NCI-H2029 (cell line): ENCODE measurements at regions not wholly inside any gene's neighbourhood (a gene's known extent, or its start where the extent isn't known, plus 50 kb on each side); places are given as distances from the start of the nearest gene placed in this dataset.

Experiments
- DNase-seq: peaks from one replicate; lab custom pipeline; 2025; lab: John Stamatoyannopoulos, UW

DNA sequence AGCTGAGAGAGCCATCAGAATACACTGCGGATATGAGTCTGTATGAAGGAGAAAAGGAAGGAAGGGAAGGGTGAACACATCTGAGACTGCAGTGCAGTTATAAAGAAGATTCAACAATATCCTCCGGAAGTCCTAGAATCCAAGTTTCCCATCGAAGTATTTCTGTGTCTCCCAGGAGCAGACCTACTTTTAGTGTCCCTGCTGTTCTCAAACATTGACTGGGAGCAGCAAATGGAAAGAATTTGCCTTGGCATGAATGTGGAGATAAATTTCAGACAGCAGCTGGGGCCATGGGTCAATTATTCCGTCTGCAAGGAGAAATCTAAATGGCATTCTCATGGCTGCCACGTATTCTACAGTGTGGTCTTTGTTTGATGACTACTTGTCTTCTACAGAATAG, 478.1 kb upstream of the SMC2 start:
- no peak for DNase-seq

DNA sequence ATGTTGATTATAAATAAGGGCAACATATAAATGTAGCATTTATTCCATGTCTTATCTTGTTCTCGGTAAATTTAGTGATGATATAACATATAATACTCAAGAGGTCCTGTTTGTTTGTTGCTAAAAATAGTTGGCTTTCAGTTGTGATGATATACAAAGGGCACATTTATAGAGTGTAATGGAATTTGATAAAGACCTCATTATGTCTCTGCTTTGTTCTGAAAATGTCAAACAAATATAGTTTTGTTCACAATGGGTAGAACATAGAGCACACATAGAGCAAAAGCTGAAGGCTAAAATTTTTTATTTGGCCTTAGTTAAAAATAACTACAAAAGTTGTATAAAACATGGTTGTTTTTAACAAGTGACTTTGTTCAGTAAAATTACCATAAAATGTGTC, 477.1 kb upstream of the SMC2 start:
- DNase-seq, result no peak

DNA sequence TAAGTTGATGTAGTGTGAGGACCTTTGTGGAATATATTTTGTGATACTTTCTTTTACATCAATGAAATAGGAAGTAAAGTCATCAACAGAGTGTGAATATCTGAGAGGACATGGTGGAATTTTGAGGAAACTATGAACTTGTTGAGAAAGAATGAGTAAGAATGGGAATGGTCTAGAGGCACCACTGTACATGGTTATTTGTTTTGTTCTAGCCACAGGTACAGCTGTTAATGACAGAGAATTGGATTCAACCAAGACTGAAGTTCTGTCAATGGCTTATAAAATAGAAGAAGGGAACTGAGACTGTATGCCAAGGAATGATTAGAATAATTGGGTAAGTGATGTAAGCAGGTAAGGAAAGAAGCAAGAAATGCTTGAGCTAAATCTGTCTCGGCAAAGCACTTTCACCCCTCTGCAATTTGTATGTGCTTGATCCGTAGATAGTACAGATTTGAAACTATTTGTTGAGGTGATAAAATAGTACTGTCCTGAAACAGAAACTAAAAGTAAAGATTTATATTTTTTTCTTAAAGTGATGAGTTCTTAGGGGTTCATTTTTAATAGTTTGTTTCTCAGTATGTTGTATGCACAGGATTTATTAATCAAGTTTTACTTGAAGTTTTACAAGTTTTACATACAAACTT, 468.8 kb upstream of the SMC2 start:
- no peak for DNase-seq

DNA sequence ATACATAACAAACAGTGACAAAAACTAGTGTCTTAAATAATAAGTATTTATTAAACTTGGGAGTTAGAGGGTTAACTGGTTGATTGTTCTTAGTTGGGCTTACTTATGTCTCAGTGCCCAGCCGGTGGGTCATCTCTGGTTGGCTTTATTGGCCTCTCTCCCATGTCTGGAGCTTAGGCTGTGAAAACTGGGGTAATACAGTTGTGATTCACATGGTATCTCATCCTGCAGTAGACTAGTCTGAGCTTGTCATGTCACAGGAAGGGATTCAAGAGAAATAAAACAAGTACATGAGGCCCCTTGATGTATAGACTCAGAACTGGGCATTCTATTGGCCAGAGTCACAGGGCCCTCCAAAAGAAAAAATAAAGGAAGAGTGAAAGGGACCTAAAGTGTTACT, 466.4 kb upstream of the SMC2 start:
- DNase-seq, result no peak

DNA sequence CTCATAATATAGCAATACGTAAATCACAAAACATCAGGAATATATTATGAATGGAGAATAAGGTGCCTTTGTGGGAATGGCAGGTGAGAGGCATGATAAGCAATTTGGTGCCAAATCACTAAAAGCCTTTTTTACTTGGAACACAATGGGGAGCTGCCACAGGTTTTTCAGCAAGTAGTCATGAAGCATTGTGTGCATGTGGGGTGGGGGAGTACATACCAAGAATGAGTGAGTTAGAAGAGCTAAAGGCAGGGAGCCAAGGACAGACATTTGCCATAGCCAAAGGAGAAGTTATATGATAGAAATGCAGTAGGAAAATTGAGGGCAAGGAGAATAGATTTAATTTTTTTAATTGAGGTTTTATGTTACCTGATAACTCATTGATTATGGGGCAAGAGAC, 445.0 kb upstream of the SMC2 start:
- DNase-seq, result no peak

DNA sequence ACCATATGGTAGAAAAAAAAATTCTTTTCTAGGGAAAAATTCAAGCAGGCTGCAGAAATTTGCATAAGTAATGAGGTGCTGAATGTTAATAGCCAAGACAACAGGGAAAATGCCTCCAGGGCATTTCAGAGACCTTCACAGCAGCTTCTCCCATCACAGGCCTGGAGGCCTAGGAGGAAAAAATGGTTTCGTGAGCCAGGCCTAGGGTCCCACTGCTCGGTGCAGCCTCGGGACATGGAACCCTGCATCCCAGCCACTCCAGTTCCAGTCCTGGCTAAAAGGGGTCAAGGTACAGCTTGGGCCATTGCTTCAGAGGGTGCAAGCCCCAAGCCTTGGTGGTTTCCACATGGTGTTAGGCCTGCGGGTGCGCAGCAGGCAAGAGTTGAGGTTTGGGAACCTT, 436.0 kb upstream of the SMC2 start:
- DNase-seq, result no peak

DNA sequence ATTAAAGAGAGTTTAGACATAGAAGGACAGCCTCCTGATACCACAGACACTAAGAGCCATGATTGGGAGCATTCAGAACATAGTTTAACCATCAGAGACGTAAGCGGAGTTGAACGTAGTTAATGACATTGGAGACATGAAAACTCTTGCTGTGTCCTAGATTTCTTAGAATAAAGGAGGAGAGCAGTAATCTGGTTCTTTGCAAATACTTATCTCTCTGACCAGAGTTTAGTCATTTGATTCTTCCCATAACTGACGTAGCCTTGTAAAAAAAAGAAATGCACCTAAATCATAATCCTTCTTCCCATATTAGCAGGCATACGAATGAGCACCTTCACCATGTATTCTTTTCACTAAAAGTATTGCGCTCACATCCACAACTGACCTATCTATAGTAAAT, 433.3 kb upstream of the SMC2 start:
- no peak for DNase-seq

DNA sequence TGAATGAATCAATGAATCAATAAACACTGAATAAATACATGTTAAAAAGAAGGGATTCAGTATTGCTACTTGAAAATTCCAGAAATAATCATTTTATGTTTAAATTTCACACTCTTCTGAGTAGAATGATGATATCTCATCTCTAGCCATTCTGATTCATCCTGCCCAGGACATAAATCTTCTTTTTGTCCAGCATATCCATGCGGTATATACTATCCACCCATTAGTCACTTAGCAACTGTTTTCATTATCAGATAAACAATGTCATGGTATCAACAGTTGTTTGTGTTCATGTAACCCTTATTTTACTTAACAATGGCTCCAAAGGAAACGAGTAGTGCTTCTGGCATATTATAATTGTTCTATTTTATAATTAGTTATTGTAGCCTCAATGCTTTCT, 432.4 kb upstream of the SMC2 start:
- DNase-seq, result no peak

DNA sequence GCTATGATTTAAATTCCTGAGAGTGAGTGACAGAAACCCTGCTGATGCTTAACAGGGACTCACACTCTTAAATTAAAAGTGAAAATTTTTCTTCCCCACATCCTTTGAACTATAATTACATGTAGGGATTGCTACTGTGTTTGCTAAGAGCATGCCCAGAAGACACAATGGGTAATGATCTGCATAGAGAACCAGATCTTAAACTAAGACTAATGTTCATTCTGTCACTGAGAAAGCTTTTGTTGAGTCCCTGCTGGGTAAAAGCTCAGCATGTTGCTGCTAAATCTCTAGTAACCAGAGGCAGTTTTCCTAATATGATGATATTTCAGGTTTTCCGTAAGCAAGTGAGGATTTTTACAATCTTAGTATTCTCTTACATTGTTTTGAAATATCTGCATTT, 424.8 kb upstream of the SMC2 start:
- no peak for DNase-seq

DNA sequence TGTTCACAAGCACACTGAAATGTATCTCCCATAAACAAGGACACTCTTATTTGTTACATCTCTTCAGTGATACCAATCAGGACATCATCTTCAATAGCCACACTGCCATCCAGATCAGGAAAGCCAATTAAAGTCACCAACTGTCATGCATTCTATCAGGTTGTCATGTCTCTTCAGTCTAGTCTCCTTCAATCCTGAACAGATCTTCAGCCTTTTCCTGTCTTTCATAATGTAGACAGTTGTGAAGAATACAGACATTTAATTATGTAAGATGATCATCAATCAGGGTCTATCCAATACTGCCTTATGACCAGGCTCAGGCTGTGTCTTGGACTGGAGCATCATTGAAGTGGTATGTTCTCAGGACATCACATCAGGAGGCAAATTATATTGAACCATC, 419.8 kb upstream of the SMC2 start:
- DNase-seq, result no peak

DNA sequence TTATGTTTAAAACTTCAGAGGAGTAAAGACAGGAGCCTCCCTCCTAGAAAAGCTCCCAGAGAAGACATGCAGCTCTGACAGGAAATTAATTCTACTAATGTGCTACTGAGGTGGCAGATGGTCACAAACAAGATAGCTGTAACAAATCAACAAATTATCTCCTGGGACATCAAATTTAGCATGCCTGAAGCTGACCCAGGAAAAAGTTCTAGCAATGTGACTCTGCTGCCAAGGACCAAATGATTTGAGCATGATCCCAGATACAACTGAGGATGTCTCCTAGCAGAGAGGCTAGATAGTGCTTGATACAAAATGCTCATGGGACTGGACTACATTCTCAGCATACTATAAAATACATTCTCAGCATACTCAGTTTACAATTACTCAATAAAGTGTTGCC, 413.5 kb upstream of the SMC2 start:
- no peak for DNase-seq

DNA sequence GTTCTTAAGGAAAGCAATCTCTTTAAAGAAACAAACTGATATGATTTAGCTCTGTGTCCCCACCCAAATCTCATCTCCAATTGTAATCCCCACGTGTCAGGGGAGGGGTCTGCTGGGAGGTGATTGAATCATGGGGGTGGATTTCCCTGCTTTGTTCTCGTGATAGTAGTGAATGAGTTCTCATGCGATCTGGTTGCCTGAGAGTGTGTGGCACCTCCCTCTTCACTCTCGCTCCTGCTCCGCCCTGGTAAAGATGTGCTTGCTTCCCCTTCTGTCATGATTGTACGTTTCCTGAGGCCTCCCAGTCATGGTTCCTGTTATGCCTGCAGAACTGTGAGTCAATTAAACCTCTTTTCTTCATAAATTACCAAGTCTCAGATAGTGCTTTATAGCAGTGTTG, 412.7 kb upstream of the SMC2 start:
- no peak for DNase-seq

DNA sequence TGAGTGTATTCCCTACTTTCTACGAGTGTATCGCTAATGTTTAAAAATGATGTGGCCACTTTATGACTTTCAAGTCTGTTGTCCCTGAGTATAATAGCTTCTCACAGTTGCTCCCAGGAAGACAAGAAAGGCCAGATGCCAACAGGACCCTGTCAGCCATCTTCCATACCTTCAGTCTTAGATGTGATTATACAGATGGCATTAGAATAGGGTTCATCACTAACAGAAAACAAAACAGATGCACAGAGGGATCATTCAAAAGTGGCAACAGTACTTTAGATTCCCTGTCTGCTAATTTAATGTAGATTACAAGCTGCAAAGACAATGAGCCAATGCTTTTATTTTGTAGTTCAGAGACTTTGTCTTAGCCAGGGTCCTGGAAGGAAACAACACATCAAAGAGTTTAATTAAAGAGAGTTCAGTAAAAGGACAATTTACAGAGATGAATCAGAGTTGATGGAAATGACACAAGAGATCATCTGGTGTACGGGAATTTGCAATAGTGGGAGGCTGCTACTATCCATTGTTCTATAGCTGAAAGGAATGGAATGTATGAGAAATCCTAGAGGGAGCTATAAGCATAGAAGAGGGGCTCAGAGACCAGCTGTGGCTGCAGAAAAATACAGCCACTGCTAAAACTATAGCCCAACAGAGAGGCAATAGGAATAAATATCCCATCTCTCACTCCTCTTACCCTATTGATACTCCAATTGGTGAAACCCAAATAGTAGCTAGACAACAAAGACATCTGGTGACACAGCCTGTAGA, 393.7 kb upstream of the SMC2 start:
- no peak for DNase-seq

DNA sequence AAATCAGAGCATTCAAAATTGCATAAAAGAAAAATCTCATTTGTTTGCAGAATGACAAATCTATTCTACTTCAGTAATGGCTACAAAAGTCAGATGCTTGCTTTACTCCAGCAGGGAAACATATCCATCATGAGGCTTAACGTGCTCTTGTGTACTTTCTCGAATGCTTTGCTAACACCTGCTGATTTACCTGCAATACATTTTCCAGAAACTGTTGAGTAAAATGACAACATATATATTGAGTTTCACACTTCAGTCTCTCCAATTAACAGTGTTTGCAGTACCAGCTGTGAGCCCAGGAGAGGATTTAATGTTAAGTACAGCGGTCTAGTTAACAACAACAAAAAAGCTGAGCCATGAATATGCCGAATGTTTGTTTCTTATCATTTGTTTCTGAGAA, 391.5 kb upstream of the SMC2 start:
- peak; percentile 70 for DNase-seq

DNA sequence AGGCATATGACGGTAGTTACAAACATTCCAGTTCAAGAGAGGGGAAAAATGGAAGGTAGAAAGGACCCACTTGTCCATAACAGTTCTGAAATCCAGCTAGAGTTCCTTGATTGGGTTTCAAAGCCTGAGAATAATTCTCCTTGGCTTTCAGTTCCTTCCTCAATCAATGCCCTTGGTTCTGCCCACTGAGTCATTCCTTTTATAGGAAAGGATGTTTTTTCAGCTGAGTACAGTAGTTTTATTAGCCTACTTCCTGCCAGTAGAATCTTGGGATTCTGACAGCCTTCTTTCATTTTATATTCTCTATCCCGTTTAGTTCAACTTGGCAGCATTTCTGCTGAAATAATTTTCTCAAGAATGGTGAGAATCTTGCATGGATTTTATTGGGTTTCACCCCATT, 386.9 kb upstream of the SMC2 start:
- DNase-seq, result no peak

DNA sequence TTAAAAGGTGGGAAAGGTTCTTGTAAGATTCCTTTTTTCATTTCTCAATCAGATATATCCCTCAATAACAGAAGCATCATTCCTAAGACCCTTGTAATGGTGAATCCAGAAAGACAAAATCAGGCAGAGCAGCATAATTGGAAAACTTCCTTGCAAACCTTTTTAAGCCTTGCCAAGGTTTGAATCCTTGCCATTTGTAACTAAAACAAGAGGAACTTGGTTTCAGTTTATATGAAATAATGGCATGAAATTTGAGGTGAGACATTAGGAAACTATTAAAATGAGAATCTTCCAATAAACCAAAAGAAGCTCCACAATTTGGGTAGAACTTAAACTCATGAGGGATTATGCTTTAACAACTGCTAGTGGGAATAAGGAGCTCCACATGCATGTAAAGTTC, 384.7 kb upstream of the SMC2 start:
- no peak for DNase-seq

DNA sequence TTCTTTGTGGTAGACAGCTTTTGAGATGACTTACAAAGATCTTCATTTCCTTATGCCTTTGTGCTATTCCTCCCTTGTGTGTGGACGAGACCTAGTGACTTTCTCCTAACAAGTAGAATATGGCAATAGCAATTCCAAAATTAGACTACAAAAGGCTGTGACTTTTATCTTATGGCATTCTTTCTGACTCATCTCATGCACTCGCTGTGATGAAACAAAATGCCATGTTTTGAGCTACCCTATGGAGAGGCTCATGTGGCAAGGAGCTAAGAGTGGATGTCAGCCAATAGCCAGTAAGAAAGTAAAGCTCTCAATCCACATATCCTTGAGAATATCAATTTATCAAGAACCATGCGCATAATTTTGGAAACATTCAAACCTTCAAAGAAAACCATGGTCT, 380.5 kb upstream of the SMC2 start:
- no peak for DNase-seq

DNA sequence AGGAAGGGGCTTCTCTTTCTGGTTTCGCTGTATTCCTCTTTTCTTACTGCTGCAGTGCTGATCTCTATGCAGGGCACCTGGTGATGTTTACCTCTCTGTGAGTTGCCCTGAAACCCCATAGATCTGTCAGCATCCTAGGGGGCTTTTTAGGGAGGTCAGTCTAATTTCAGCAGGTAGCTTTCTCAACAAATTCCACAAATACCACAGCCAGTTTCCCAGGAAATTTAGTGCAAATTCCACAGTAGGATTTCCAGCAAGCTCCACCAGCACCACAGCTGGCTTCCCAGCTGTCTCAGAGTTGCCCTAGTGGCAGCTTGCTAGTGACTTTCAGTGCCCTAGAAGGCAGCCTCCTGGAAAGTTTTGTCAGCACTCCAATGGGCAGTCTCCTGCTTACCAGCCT, 379.1 kb upstream of the SMC2 start:
- no peak for DNase-seq

DNA sequence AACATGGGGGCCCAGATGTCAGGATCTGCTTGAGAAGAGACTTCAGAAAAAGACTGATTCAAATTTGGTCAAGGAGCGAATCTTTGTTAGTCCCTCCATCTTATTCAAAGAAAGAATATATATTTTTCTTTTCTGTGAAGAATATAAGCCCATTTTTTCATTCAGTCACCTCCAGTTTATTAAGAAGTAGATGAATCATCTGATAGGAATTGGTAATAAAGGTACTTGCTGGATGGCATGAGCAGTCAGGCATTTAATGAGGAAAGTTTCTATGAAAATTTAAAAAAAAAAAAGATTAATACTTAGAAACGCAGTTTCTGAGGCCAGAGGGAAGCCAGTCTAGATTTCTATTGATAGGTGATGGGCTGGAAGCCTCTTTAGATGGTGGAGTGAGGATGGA, 373.1 kb upstream of the SMC2 start:
- no peak for DNase-seq

DNA sequence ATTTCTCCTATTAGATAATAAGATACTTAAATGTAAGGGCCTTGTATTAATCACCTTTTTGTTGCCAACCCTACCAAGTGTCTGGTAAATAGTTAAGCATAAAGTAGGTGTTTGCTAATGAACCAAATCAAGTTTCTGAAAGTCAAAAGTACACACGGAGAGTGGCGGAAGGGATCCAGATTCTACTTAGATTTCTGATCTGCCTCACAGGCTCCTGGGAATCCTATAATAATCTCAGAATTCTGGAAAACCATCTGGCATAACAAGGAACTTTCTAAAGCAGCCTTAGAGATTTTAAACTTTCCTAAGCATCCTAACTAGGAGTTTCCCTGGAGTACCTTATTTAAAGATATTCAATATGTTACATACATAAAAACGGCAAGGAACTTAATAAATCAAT, 363.2 kb upstream of the SMC2 start:
- DNase-seq, result no peak

DNA sequence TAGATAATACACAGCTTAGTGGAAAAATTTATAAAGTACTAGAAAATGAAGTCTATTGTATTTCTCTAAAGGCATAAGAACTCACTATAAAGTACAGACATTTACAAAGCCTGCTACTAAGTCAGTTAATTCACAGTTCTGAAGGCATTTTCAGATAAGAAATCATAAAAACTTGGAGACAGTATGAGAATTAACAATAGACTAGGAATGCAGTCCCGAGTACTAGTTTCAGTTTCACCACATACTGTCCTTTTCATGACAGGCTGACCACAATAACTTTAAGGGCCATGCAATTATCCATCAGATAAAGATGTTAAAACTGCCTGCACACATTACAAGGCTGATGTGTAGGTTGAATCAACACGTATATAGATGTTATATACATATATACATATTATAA, 362.6 kb upstream of the SMC2 start:
- DNase-seq, result no peak

DNA sequence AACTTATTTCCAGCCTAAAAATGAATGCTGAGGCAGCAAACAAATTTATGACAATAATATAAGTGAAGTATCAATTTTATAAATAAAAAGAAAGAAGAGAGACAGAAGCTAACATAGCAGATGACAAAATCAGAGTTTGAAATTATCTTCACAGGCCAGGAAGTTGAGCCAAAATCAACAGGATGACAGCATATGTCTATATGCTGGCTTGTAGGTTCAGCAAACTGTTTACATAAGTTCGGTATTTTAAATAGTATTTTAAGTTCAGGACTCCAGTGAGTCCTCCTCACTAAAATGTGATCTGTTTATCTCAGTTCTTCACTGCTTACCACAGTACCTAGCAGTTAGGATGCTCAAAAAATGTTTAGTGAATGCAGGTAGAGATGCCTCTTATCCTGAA, 359.6 kb upstream of the SMC2 start:
- DNase-seq, result no peak

DNA sequence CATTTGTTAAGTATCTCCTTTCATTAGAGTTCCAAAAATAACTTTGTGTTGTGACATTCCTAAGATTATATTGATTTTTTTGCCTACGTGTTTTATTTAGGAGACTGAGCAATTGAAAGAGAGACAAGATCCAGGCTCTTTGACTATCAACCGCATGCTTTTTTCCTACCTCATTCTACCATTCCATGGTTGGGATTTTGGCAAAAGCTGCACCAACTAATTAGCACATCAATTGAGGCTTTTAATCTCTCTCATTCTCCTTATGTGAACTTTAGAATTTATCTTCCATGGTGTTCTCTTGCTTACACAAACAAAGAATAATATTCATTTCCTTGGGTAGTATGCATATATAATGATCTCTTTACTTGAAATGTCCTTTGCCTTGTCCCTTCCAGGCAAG, 338.7 kb upstream of the SMC2 start:
- no peak for DNase-seq

DNA sequence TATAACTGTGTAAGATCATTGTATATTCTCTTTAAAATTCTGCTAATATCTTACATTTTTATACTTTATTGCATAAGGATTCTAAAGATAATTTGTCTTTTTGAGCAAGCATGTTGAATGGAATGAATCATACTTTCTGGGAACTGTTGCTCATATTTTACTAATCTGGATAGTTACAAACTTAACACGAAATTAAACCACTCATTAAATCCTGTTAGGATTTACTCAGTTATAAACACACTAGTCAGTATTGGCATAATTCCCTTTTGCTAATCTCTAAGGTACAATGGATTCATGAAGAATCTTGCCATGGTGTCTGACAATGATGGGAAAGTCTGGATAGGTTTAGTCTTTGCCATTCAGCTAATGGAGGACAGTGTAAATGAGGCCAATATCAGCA, 338.1 kb upstream of the SMC2 start:
- DNase-seq, result no peak
